ENCODE measurements at regions not wholly inside any gene's neighbourhood (a gene's known extent, or its start where the extent isn't known, plus 50 kb on each side); places are given as distances from the start of the nearest gene placed in this dataset.

- no peak for DNase-seq
Observed at GRCh38 chr11:27857014-27857413, 156.8 kb upstream of the BDNF start.

GRCh38 chr11:27848423-27848822 is 148.2 kb upstream of the BDNF start:
- DNase-seq, result no peak

GRCh38 chr11:27847496-27847895 is 147.2 kb upstream of the BDNF start:
- no peak for DNase-seq

- DNase-seq, result no peak
Observed at GRCh38 chr11:27842290-27842689, 142.0 kb upstream of the BDNF start.

GRCh38 chr11:27841023-27841422 is 140.8 kb upstream of the BDNF start:
- no peak for DNase-seq

GRCh38 chr11:27839226-27839913 is 139.1 kb upstream of the BDNF start:
- peak; percentile 31 for DNase-seq

GRCh38 chr11:27838674-27839073 is 138.4 kb upstream of the BDNF start:
- no peak for DNase-seq

GRCh38 chr11:27837895-27838563 is 137.8 kb upstream of the BDNF start:
- no peak for DNase-seq

- no peak for DNase-seq
Observed at GRCh38 chr11:27830206-27830605, 130.0 kb upstream of the BDNF start.

GRCh38 chr11:27820249-27820648 is 120.0 kb upstream of the BDNF start:
- DNase-seq, result no peak

- DNase-seq, result no peak
Observed at GRCh38 chr11:27816197-27816596, 115.9 kb upstream of the BDNF start.

- no peak for DNase-seq
Observed at GRCh38 chr11:27812341-27812740, 112.1 kb upstream of the BDNF start.

- no peak for DNase-seq
Observed at GRCh38 chr11:27807596-27807995, 107.3 kb upstream of the BDNF start.

- DNase-seq, result no peak
Observed at GRCh38 chr11:27806122-27806521, 105.9 kb upstream of the BDNF start.

GRCh38 chr11:27795955-27796861 is 96.0 kb upstream of the BDNF start:
- no peak for DNase-seq

- DNase-seq, result no peak
Observed at GRCh38 chr11:27786864-27787263, 86.6 kb upstream of the BDNF start.

GRCh38 chr11:27786331-27786730 is 86.1 kb upstream of the BDNF start:
- DNase-seq, result no peak

- DNase-seq, result no peak
Observed at GRCh38 chr11:27783701-27784355, 83.6 kb upstream of the BDNF start.

GRCh38 chr11:27777033-27777432 is 76.8 kb upstream of the BDNF start:
- no peak for DNase-seq

GRCh38 chr11:27773884-27774283 is 73.6 kb upstream of the BDNF start:
- DNase-seq, result no peak

- DNase-seq, result no peak
Observed at GRCh38 chr11:27771516-27771915, 71.3 kb upstream of the BDNF start.

GRCh38 chr11:27770576-27770975 is 70.3 kb upstream of the BDNF start:
- no peak for DNase-seq

GRCh38 chr11:27763736-27764135 is 63.5 kb upstream of the BDNF start:
- DNase-seq, result no peak

Measured in dermis blood vessel endothelial cell (primary cell).